Epithelial cell of esophagus (primary cell): ENCODE measurements at regions not wholly inside any gene's neighbourhood (a gene's known extent, or its start where the extent isn't known, plus 50 kb on each side); places are given as distances from the start of the nearest gene placed in this dataset.

Experiments
- DNase-seq: peaks from one replicate; pipeline ENCODE4 v3.0.0; 2010; ENCODE audit warnings: low read depth
- H3K4me3 ChIP-seq: 2 replicates; pipeline ENCODE4 v1.5.1; 2011; ENCODE audit warnings: mild to moderate bottlenecking, low read length, control low read depth
- CTCF ChIP-seq: IDR thresholded peaks from 2 replicates; pipeline ENCODE4 v1.5.1; 2011; ENCODE audit warnings: low read depth, mild to moderate bottlenecking, low read length, control low read depth, inconsistent platforms; ENCODE audit not compliant: insufficient read depth; ENCODE audit errors: missing control alignments

GRCh38 chr4:46520361-46520760 lies 130.4 kb upstream of the GABRA2 start:
- no peak for DNase-seq
- H3K4me3 ChIP-seq, result no peak overlapping the region
- no peak for TF ChIP-seq CTCF

- H3K4me3 ChIP-seq, result no peak overlapping the region
- no peak for DNase-seq
- no peak for TF ChIP-seq CTCF
These were observed 126.0 kb upstream of the GABRA2 start for GRCh38 chr4:46515940-46516339.

- TF ChIP-seq CTCF, result no peak
- no peak overlapping the region for H3K4me3 ChIP-seq
- DNase-seq, result peak; percentile 18
These were observed 118.3 kb upstream of the GABRA2 start for GRCh38 chr4:46508216-46508615.

- peak; percentile 0 for DNase-seq
- TF ChIP-seq CTCF, result no peak
- no peak overlapping the region for H3K4me3 ChIP-seq
These were observed 116.9 kb upstream of the GABRA2 start for GRCh38 chr4:46506876-46507275.

GRCh38 chr4:46505131-46505530 lies 115.2 kb upstream of the GABRA2 start:
- H3K4me3 ChIP-seq, result no peak overlapping the region
- TF ChIP-seq CTCF, result no peak
- DNase-seq, result no peak

GRCh38 chr4:46503739-46504138 lies 113.8 kb upstream of the GABRA2 start:
- H3K4me3 ChIP-seq, result no peak overlapping the region
- no peak for DNase-seq
- no peak for TF ChIP-seq CTCF

- no peak for TF ChIP-seq CTCF
- no peak for DNase-seq
- no peak overlapping the region for H3K4me3 ChIP-seq
These were observed 102.5 kb upstream of the GABRA2 start for GRCh38 chr4:46492394-46492793.
